Endodermal cell (in vitro differentiated cells): ENCODE measurements at regions not wholly inside any gene's neighbourhood (a gene's known extent, or its start where the extent isn't known, plus 50 kb on each side); places are given as distances from the start of the nearest gene placed in this dataset.

Source experiments
- DNase-seq: peaks from one replicate; pipeline ENCODE4 v3.0.0-alpha.2; 2017
- H3K27ac ChIP-seq: 2 replicates; pipeline ENCODE4 v1.5.1; 2013; ENCODE audit warnings: mild to moderate bottlenecking, low read depth, low read length, moderate library complexity
- H3K27me3 ChIP-seq: 2 replicates; pipeline ENCODE4 v1.6.1; 2013; ENCODE audit warnings: mild to moderate bottlenecking, low read length, moderate library complexity; ENCODE audit not compliant: insufficient read depth, control insufficient read depth, poor library complexity, severe bottlenecking
- H3K36me3 ChIP-seq: 2 replicates; pipeline ENCODE4 v1.7.0; 2013; ENCODE audit warnings: mild to moderate bottlenecking, low read length, moderate library complexity; ENCODE audit not compliant: control insufficient read depth, insufficient read depth
- H3K4me1 ChIP-seq: one replicate; pipeline ENCODE4 v1.7.0; 2013; ENCODE audit warnings: low read length; ENCODE audit not compliant: control insufficient read depth, insufficient read depth
- H3K4me3 ChIP-seq: 2 replicates; pipeline ENCODE4 v1.5.1; 2013; ENCODE audit warnings: mild to moderate bottlenecking, low read length, moderate library complexity
- H3K9ac ChIP-seq: 2 replicates; pipeline ENCODE4 v1.6.1; 2013; ENCODE audit warnings: mild to moderate bottlenecking, low read length, moderate library complexity; ENCODE audit not compliant: poor library complexity, severe bottlenecking; ENCODE audit errors: extremely low read depth
- H3K9me3 ChIP-seq: 2 replicates; pipeline ENCODE4 v1.6.1; 2013; ENCODE audit warnings: mild to moderate bottlenecking, low read length, moderate library complexity; ENCODE audit not compliant: control insufficient read depth
- H3K27ac Mint-ChIP-seq: 2 replicates; pipeline ENCODE4 v1.8.0; 2020; ENCODE audit warnings: mixed read lengths
- H3K27me3 Mint-ChIP-seq: 2 replicates; pipeline ENCODE4 v1.8.0; 2021; ENCODE audit warnings: mild to moderate bottlenecking, mixed read lengths; ENCODE audit not compliant: insufficient read depth
- H3K36me3 Mint-ChIP-seq: 2 replicates; pipeline ENCODE4 v1.8.0; 2020; ENCODE audit warnings: low read depth, mixed read lengths
- H3K4me1 Mint-ChIP-seq: 2 replicates; pipeline ENCODE4 v1.8.0; 2020; ENCODE audit warnings: mixed read lengths
- H3K4me3 Mint-ChIP-seq: 2 replicates; pipeline ENCODE4 v1.8.0; 2020; ENCODE audit warnings: mild to moderate bottlenecking, moderate library complexity, mixed read lengths
- H3K9me3 Mint-ChIP-seq: 2 replicates; pipeline ENCODE4 v1.8.0; 2020; ENCODE audit warnings: mild to moderate bottlenecking, mixed read lengths
- CTCF ChIP-seq: fragments of 200-600 bp; sonication (generic); conservative IDR thresholded peaks from 2 replicates; pipeline ENCODE4 v1.5.0; 2021; ENCODE audit warnings: antibody characterized with exemption, mild to moderate bottlenecking
- WGBS, 2 experiments: methylation state at CpG; one replicate each; pipeline versions ENCODE4 v1.1.5 to v1.1.7; 2013; ENCODE audit warnings: missing lambda C conversion rate in 2 of 2, mixed read lengths in 1 of 2; ENCODE audit not compliant: insufficient coverage in 1 of 2, insufficient read length in 1 of 2; 5-methylcytosine and 5-hydroxymethylcytosine counted together

- Histone ChIP-seq H3K9ac (no peak overlapping the region), H3K4me1 (no peaks in the 10 kb centered on the region), H3K9me3 (no peaks in the 10 kb centered on the region), H3K36me3 (no peaks in the 10 kb centered on the region), H3K27ac (no peak overlapping the region), H3K4me3 (no peak overlapping the region), H3K27me3 (no peaks in the 10 kb centered on the region)
- Mint-ChIP-seq H3K4me1 (peaks cover 46% of the 10 kb centered on the region), H3K36me3 (peaks cover 65% of the 10 kb centered on the region), H3K9me3 (peaks cover 36% of the 10 kb centered on the region), H3K4me3 (no peak overlapping the region), H3K27me3 (no peaks in the 10 kb centered on the region), H3K27ac (no peak overlapping the region)
- no peak for DNase-seq
- no peak for TF ChIP-seq CTCF
- 92% methylated on average over 1 of the region's 1 CpG; no CpG with 5 or more reads in 1 of the 2 experiments for WGBS, 2 experiments
Observed at GRCh38 chrX:113977887-113978286, 606.0 kb upstream of the HTR2C start.

- no peaks in the 10 kb centered on the region for H3K36me3 ChIP-seq
- H3K4me1 Mint-ChIP-seq = peaks cover 36% of the 10 kb centered on the region
- H3K9ac ChIP-seq = no peak overlapping the region
- no peaks in the 10 kb centered on the region for H3K9me3 ChIP-seq
- H3K27me3 Mint-ChIP-seq = no peaks in the 10 kb centered on the region
- DNase-seq = no peak
- no peaks in the 10 kb centered on the region for H3K4me1 ChIP-seq
- H3K36me3 Mint-ChIP-seq = peaks cover 66% of the 10 kb centered on the region
- 92% methylated on average over 2 of the region's 2 CpGs; no CpG with 5 or more reads in 1 of the 2 experiments for WGBS, 2 experiments
- H3K4me3 ChIP-seq = no peak overlapping the region
- H3K4me3 Mint-ChIP-seq = no peak overlapping the region
- H3K27ac Mint-ChIP-seq = no peak overlapping the region
- no peak overlapping the region for H3K27ac ChIP-seq
- no peaks in the 10 kb centered on the region for H3K27me3 ChIP-seq
- no peak for TF ChIP-seq CTCF
- H3K9me3 Mint-ChIP-seq = peaks cover 29% of the 10 kb centered on the region
Observed at GRCh38 chrX:113975441-113975840, 608.4 kb upstream of the HTR2C start.

- no peaks in the 10 kb centered on the region for H3K27me3 Mint-ChIP-seq
- TF ChIP-seq CTCF = no peak
- H3K36me3 Mint-ChIP-seq = peaks cover 63% of the 10 kb centered on the region
- H3K27ac Mint-ChIP-seq = no peak overlapping the region
- H3K4me1 ChIP-seq = no peaks in the 10 kb centered on the region
- no peak overlapping the region for H3K4me3 Mint-ChIP-seq
- H3K36me3 ChIP-seq = no peaks in the 10 kb centered on the region
- H3K9ac ChIP-seq = no peak overlapping the region
- no peak overlapping the region for H3K27ac ChIP-seq
- H3K9me3 Mint-ChIP-seq = peaks cover 29% of the 10 kb centered on the region
- no peaks in the 10 kb centered on the region for H3K9me3 ChIP-seq
- no peak overlapping the region for H3K4me3 ChIP-seq
- no peaks in the 10 kb centered on the region for H3K27me3 ChIP-seq
- H3K4me1 Mint-ChIP-seq = peaks cover 36% of the 10 kb centered on the region
- DNase-seq = no peak
Observed at GRCh38 chrX:113974881-113975280, 609.0 kb upstream of the HTR2C start.
